ENCODE measurements at regions not wholly inside any gene's neighbourhood (a gene's known extent, or its start where the extent isn't known, plus 50 kb on each side); places are given as distances from the start of the nearest gene placed in this dataset.
"Not testable (repeated sequence)": the region's sequence is repeated elsewhere in the genome, so short reads cannot be mapped to it uniquely, and the experiment has no call there.

DNA sequence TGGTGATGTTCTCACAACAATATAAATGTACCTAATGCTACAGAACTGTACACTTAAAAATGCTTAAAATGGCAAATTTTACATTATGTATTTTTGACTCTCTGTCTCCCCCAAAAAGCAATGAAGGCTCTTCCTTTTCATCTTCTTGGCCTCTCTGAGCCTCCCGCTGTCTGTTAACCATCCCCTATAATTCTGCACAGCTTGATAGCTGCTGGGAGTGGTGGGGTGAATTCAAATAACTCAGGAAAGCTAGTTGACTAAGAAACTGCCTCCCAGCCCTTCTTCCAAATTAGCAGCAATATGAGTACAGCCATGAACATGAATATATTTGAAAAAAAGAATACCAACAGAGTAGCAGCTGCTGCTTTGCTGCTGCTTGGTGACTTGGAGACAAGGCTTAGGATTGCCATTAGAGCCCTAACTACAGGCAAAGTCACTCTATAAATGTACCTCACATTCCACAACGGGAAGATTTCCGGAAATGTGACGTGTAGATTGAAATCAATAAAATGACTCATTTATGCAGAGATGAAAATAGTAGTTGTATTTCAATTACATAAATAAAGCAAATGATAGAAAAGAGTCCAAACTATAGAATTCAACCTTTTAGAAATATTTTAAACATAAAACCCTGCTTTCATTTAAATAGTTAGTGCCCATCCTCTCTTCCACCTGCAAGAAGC is 200.1 kb upstream of the HEY2 start:
- DNase-seq, result no peak

GRCh38 chr6:125550892-125551291 is 198.5 kb upstream of the HEY2 start:
- no peak for DNase-seq

DNA sequence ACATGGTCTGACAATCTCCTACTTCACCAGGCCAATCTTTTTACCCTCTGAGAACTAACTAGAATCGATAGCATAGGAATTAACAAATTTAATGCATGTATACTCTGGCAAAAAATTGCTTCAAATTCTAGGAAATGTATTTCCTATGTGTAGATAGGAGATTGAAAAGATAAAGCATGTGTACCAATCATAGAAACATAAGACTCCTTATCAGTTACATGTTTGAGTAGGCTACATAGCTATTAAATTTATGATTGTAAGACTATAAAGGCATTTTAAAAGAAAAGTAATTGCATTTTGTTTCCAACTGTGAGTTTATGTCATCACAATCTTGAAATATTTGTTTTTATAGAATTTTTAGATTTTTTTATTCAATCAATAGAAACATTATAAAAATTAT is 196.6 kb upstream of the HEY2 start:
- DNase-seq, result no peak

DNA sequence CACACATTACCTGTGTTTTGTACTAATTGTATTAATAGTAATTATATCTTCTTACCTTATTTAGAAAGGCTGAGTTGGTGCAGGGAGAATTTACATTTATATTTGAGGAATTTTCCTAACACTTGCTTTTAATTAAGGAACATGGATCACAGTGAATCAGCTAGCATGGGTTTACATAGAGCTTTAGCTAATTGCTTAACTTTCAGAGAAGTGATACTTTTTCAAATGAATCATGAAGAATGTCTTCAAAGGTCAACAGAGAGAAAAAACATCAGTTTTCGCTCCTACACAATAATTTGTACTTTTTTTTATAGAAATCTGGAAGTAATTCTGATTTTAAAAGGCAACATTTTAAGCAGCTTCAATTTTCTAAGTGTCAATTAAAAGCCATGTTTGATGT is 195.0 kb upstream of the HEY2 start:
- DNase-seq, result no peak

DNA sequence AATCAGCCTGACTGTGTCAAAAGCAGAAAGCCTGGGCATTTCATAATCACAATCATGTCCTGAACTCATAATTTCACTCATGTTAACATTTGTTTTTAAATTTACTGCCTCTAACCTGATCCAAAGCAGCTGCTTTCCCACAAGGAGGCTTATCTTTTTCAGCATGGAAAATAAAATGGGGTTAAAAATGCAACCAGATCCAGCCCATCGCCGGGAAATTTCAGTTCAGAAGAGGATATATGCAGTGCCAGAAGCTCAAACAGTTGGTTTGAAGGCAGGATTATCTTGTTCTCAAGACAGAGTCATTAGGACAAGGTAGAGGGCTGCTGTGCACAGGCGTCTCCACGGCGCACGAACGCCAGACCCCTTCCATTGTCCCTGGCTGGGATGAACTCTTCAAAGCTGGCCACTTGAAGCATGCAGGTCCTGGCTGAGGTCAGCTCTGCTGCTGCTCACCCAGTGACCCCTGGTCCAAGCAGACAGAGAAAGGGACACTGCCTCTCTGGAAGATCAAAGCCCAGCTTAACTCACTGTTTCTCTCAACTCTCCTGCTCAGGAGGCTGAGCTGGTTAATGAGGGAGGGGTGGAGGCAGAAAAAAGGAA is 191.1 kb upstream of the HEY2 start:
- no peak for DNase-seq

GRCh38 chr6:125558907-125559306 is 190.5 kb upstream of the HEY2 start:
- DNase-seq, result no peak

DNA sequence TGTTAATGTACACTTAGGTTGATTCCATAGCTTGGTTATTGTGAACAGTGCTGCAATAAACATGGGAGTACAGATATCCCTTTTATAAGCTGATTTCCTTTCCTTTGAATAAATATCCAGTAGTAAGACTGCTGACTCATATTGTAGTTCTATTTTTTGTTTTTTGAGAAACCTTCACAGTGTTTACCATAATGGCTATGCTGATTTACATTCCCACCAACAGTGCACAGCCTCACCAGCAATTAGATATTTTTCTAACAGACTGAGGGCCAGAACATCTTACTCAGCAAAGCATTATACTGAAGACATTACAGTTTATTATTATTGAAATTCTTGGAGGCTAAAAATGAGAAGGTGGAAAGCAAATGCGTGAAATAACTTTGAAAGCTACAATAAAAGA is 187.3 kb upstream of the HEY2 start:
- DNase-seq, result no peak

GRCh38 chr6:125564941-125565340 is 184.5 kb upstream of the HEY2 start:
- no peak for DNase-seq

GRCh38 chr6:125567407-125567806 is 182.0 kb upstream of the HEY2 start:
- no peak for DNase-seq

DNA sequence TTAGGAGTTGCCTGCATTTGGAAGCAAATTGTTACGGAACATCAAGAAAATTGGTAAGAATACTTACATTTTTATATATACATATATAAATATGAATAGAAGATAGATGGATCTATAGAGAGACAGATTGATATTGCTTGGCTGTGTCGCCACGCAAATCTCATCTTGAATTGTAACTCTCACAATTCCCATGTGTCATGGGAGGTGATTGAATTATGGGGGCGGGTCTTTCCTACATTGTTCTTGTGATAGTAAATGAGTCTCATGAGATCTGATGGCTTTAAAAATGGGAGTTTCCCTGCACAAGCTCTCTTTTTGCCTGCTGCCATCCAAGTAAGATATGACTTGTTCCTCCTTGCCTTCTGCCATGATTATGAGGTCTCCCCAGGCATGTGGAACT is 180.8 kb upstream of the HEY2 start:
- no peak for DNase-seq

GRCh38 chr6:125570526-125570925 is 178.9 kb upstream of the HEY2 start:
- DNase-seq, result no peak

- no peak for DNase-seq
Measured at GRCh38 chr6:125571207-125571755, 178.2 kb upstream of the HEY2 start.

DNA sequence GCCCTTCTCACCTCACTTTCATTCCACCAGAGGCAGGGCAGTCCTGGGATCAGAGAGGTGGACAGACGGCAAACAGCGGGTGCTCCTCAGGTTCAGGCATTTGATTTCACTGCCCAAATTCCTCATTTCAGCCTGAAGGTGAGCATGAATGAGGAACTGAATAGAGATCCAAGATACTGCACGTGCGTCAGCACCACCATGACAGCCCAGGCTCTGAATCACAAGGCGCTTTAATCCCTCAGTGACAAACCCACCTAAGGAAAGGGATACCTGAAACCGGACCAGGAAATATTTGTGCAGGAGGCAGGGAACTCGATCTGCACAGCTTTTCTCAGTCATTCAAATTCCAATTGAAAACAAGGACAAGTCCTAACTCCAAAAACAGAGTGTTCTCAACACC is 174.8 kb upstream of the HEY2 start:
- no peak for DNase-seq

DNA sequence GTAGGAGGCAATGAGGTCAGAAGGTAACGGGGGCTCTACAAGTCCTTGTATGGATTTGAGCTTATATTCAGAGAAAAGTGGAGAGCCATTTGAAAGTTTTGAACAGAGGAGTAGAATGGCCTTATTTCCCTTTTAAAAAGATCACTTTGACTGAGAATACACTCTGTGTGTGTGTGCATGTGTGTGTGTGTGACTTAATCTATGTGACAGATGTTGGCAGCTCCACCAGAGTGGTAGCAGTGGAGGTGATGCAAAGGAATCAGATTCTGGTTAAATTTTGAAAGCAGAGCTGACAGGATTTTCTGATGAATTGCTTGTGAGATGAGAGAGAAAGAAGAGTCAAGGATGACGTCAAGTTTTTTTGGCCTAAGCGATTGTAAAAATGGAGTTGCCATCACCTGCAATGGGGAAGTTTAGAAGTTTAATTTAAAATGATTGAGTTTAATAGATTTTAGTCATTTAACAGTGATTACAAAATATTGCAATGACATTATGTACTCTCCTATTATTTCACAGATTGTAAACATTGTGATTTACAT is 172.2 kb upstream of the HEY2 start:
- DNase-seq, result no peak

- DNase-seq, result no peak
Measured at GRCh38 chr6:125584468-125584939, 164.9 kb upstream of the HEY2 start.

GRCh38 chr6:125585470-125585869 is 164.0 kb upstream of the HEY2 start:
- DNase-seq, result no peak

DNA sequence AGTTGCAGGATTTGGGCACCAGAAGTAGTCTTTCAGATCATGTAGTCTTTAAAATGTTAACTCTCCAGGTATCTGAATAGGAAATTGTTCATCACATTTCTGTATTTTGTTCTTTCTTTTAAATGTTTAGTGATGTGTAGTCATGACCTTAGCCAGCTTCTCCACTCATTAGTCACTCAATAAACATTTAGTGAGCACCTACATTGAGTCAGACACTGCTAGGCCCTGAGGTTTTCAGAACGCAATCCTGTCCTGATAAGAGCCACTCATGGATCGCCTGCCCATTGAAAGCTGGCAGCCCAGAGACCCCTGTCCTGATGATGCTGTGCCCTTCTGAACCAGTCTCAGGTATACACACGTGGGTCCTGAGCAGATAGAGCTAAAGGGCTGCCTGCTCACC is 163.4 kb upstream of the HEY2 start:
- no peak for DNase-seq

- DNase-seq, result no peak
Measured at GRCh38 chr6:125586605-125587004, 162.8 kb upstream of the HEY2 start.

DNA sequence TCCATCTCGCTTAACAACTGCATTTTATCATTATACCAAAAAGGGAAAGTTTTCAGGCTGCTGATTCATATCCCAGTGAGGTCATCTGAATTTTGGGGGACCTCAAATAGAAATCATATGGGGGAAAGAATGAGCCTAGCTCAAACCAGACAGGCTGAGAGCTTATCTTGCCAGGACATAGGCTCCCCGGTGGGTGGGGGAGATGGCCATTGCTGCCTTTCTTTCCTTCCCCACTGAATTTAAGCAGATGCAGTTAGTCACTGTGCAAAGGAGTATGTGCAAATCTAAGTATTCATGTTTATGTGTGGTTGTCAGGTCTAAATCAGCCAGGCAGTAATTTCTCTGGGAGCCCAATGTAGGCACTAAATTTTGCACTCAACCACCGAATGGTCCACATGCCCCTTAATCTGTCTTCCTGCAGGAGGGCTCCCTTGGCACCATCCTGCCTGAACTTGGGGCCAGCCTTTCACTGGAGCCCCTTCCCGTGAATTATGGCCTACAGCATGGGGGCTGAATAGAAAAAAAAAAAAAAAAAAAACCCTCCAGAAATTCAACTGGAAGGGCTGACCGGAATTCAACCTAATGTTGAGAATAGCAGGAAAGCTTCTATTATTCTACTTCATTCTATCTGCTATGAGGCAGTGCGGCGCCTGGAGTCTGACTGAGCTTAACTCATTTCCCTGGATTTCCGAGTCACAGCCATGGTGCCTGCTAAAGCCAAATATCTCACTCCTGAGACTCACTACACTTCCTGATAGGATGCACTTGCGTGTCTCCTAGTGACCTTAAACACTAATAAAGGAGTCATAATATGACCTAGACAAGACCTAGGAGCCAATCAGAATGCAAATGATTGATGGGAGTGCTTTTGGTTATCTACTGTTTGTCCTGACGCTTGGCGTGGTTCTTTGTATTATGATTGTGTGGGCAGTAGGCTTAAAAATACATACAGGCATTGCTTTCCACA is 161.5 kb upstream of the HEY2 start:
- no peak for DNase-seq

- not testable (repeated sequence) for DNase-seq
Measured at GRCh38 chr6:125591796-125592195, 157.6 kb upstream of the HEY2 start.

GRCh38 chr6:125593746-125594145 is 155.7 kb upstream of the HEY2 start:
- DNase-seq, result no peak

DNA sequence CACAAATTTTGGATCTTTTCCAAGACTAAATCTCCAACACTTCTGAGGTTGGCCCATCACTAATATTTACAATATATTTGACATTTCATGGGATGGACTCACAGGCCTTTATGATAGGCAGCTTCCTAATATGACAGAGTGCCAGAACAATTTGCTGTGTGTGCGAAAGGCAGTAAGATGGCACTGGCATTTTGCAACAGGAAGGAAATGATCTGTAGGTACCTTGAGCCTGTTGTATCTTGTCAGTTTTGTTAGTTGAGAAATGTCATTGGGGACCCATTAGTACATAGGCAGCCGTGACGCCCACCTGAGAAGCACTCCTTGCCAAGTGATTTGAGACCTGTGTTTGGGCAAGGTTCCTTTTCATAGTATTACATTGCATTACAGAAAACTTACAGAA is 153.4 kb upstream of the HEY2 start:
- DNase-seq, result no peak

Data from T-helper 1 cell (primary cell).